GM12878 (cell line): ENCODE measurements at regions not wholly inside any gene's neighbourhood (a gene's known extent, or its start where the extent isn't known, plus 50 kb on each side); places are given as distances from the start of the nearest gene placed in this dataset.

ENCODE experiments used
- ATAC-seq: fragments of 200-7000 bp; cut with Tn5 transposase; 3 replicates; pipeline ENCODE4 v1.9.1; 2020; ENCODE audit warnings: mild to moderate bottlenecking, moderate library complexity
- BruUV-seq: library from RNA; stranded (reverse); fragments of 400-500 nt; replicated peaks from 2 replicates; lab custom pipeline; 2021; lab: Mats Ljungman, UMichigan
- CTCF ChIA-PET: fragments of 300-600 bp; sonication (Branson Sonifier 250); formaldehyde crosslinking; extraction: SDS; loops from one replicate; lab custom pipeline; 2021; ENCODE audit warnings: inconsistent platforms; lab: Yijun Ruan, JAX
- POLR2A ChIA-PET: fragments of 350-600 bp; formaldehyde crosslinking; extraction: SDS; loops from one replicate; lab custom pipeline; 2021; ENCODE audit warnings: inconsistent platforms; lab: Charles Lee
- RAD21 ChIA-PET: fragments of 300-600 bp; sonication (Branson Sonifier 250); formaldehyde crosslinking; loops from one replicate; lab custom pipeline; 2023; ENCODE audit warnings: antibody characterized with exemption; ENCODE audit not compliant: unreplicated experiment; lab: Charles Lee
- SMC1A ChIA-PET: fragments of 300-600 bp; sonication (Branson Sonifier 250); formaldehyde crosslinking; loops from one replicate; lab custom pipeline; 2023; ENCODE audit not compliant: unreplicated experiment, uncharacterized antibody; lab: Charles Lee
- DNase-seq: peaks from one replicate; pipeline ENCODE4 v3.0.0-alpha.2; 2011; ENCODE audit warnings: low read depth, low spot score
- FAIRE-seq: peaks from 3 replicates; lab custom pipeline; 2011; peaks lifted over from hg19 to GRCh38; lab: Jason Lieb, UNC
- H2AFZ ChIP-seq: 2 replicates; pipeline ENCODE4 v1.6.0; 2011; ENCODE audit warnings: low read depth, low read length, control low read depth; ENCODE audit not compliant: control insufficient read depth
- H3K27ac ChIP-seq: 2 replicates; pipeline ENCODE4 v1.5.1; 2011; ENCODE audit warnings: control low read depth; ENCODE audit not compliant: control insufficient read depth, insufficient read depth
- H3K27me3 ChIP-seq, 2 experiments: replicated peaks in 1 of 2; 2 replicates each; pipeline versions ENCODE4 v1.6.0 to v1.6.1; 2011; ENCODE audit warnings: low read length in 1 of 2; ENCODE audit not compliant: control insufficient read depth in 2 of 2, insufficient read depth in 2 of 2
- H3K36me3 ChIP-seq, 2 experiments: 2 replicates each; pipeline ENCODE4 v1.5.1; 2011; ENCODE audit warnings: low read length in 1 of 2; ENCODE audit not compliant: control insufficient read depth in 2 of 2, insufficient read depth in 2 of 2
- H3K4me1 ChIP-seq: 2 replicates; pipeline ENCODE4 v1.6.1; 2011; ENCODE audit warnings: mild to moderate bottlenecking, low read length, moderate library complexity, mixed read lengths; ENCODE audit not compliant: control insufficient read depth, insufficient read depth
- H3K4me2 ChIP-seq: 2 replicates; pipeline ENCODE4 v1.6.0; 2011; ENCODE audit warnings: control low read depth; ENCODE audit not compliant: control insufficient read depth, insufficient read depth
- H3K4me3 ChIP-seq: fragments of 200-600 bp; sonication (generic); 2 replicates; pipeline ENCODE4 v1.5.1; 2016
- H3K79me2 ChIP-seq: 2 replicates; pipeline ENCODE4 v1.6.0; 2011; ENCODE audit warnings: low read length; ENCODE audit not compliant: control insufficient read depth, insufficient read depth
- H3K9ac ChIP-seq: 2 replicates; pipeline ENCODE4 v1.8.0; 2011; ENCODE audit warnings: low read length, control low read depth, mixed read lengths; ENCODE audit not compliant: control insufficient read depth, insufficient read depth
- H3K9me3 ChIP-seq: replicated peaks from 3 replicates; pipeline ENCODE4 v1.5.1; 2011; ENCODE audit warnings: mild to moderate bottlenecking, low read length; ENCODE audit not compliant: control insufficient read depth, insufficient read depth
- H4K20me1 ChIP-seq: 2 replicates; pipeline ENCODE4 v1.6.0; 2011; ENCODE audit not compliant: control insufficient read depth, insufficient read depth
- ATF3 ChIP-seq: IDR thresholded peaks from 2 replicates; pipeline ENCODE4 v1.6.1; 2011; ENCODE audit warnings: low read depth, mild to moderate bottlenecking, low read length, moderate library complexity, borderline replicate concordance; ENCODE audit errors: extremely low read depth
- BCL11A ChIP-seq: IDR thresholded peaks from 2 replicates; pipeline ENCODE4 v1.6.1; 2011; ENCODE audit warnings: low read depth, low read length
- CHD1 ChIP-seq: IDR thresholded peaks from 2 replicates; pipeline ENCODE4 v1.6.1; 2012; ENCODE audit warnings: low read depth, low read length, improper control_type of control experiment
- HCFC1 ChIP-seq: fragments of 150-350 bp; IDR thresholded peaks from 2 replicates; pipeline ENCODE4 v1.6.1; 2014; ENCODE audit warnings: low read length
- HDAC2 ChIP-seq: fragments of 200-600 bp; sonication (generic); IDR thresholded peaks from 2 replicates; pipeline ENCODE4 v1.6.1; 2017
- MTA3 ChIP-seq: IDR thresholded peaks from 2 replicates; pipeline ENCODE4 v1.6.1; 2012; ENCODE audit warnings: low read length, inconsistent platforms, borderline replicate concordance
- NR2C2 ChIP-seq: IDR thresholded peaks from 2 replicates; pipeline ENCODE4 v1.6.1; 2011; ENCODE audit warnings: borderline replicate concordance, low read depth; ENCODE audit not compliant: control insufficient read depth, insufficient read length
- SREBF2 ChIP-seq: IDR thresholded peaks from 2 replicates; pipeline ENCODE4 v1.6.1; 2012; ENCODE audit warnings: mild to moderate bottlenecking, low read length
- TCF7 ChIP-seq: IDR thresholded peaks from 2 replicates; pipeline ENCODE4 v1.6.1; 2014; ENCODE audit warnings: antibody characterized with exemption, borderline replicate concordance
- ZBTB4 ChIP-seq: fragments of 450-650 bp; formaldehyde crosslinking; IDR thresholded peaks from 2 replicates; pipeline ENCODE4 v1.4.0; 2022; ENCODE audit warnings: mild to moderate bottlenecking, moderate library complexity
- ZNF207 ChIP-seq: fragments of 450-650 bp; IDR thresholded peaks from 2 replicates; pipeline ENCODE4 v1.6.1; 2014; ENCODE audit warnings: antibody characterized with exemption, mild to moderate bottlenecking, borderline replicate concordance
- ZNF622 ChIP-seq: fragments of 450-650 bp; IDR thresholded peaks from 2 replicates; pipeline ENCODE4 v1.6.1; 2017; ENCODE audit warnings: mild to moderate bottlenecking, inconsistent platforms
- WGBS: methylation state at CpG from one replicate; pipeline ENCODE4 v1.1.6; 2016; ENCODE audit warnings: low lambda C conversion rate; ENCODE audit not compliant: insufficient replicate concordance, insufficient coverage; ENCODE audit errors: missing lambda C conversion rate; 5-methylcytosine and 5-hydroxymethylcytosine counted together
- in situ Hi-C: fragments of 300-500 bp; cut with MboI; formaldehyde crosslinking; loops from 9 replicates; pipeline ENCODE4 v1.14.3; 2018; ENCODE audit warnings: mixed read lengths
- intact Hi-C: fragments of 100-400 bp; cut with micrococcal nuclease; formaldehyde crosslinking; loops from one replicate; pipeline ENCODE4 v1.14.2; 2022; ENCODE audit not compliant: unreplicated experiment

GRCh38 chr12:85610194-85610593, 226.0 kb downstream of the RASSF9 start:
- BruUV-seq = no TSS peak
- FAIRE-seq = no peak
- SMC1A ChIA-PET = interaction anchor here (0.7 kb wide), 1 partner anchor 12 kb away, joined by 3 read pairs; no protein-coding TSS in a partner anchor
- no peaks in the 10 kb centered on the region for H3K36me3 ChIP-seq
- no peak for DNase-seq
- POLR2A ChIA-PET = no interaction called here
- TF ChIP-seq ZNF207 (no peak), MTA3 (no peak), HCFC1 (no peak), ZBTB4 (CRISPR knock-in tag) (no peak), CHD1 (no peak), HDAC2 (no peak), BCL11A (no peak), NR2C2 (no peak), SREBF2 (no peak), ATF3 (no peak), TCF7 (no peak), ZNF622 (no peak)
- H3K4me2 ChIP-seq = no peak overlapping the region
- H3K4me3 ChIP-seq = no peak overlapping the region
- no peak for ATAC-seq
- intact Hi-C loops (no loop called here), in situ Hi-C loops (no loop called here)
- WGBS = 43% methylated on average over 4 of the region's 4 CpGs
- H3K79me2 ChIP-seq = no peaks in the 10 kb centered on the region
- RAD21 ChIA-PET = no interaction called here
- H3K4me1 ChIP-seq = no peaks in the 10 kb centered on the region
- no peaks in the 10 kb centered on the region for H3K27me3 ChIP-seq
- no peaks in the 10 kb centered on the region for H4K20me1 ChIP-seq
- H3K9me3 ChIP-seq = no peaks in the 10 kb centered on the region
- H2AFZ ChIP-seq = no peak overlapping the region
- no peak overlapping the region for H3K27ac ChIP-seq
- H3K9ac ChIP-seq = no peak overlapping the region
- CTCF ChIA-PET = no interaction called here
